ENCODE measurements at regions not wholly inside any gene's neighbourhood (a gene's known extent, or its start where the extent isn't known, plus 50 kb on each side); places are given as distances from the start of the nearest gene placed in this dataset.

DNA sequence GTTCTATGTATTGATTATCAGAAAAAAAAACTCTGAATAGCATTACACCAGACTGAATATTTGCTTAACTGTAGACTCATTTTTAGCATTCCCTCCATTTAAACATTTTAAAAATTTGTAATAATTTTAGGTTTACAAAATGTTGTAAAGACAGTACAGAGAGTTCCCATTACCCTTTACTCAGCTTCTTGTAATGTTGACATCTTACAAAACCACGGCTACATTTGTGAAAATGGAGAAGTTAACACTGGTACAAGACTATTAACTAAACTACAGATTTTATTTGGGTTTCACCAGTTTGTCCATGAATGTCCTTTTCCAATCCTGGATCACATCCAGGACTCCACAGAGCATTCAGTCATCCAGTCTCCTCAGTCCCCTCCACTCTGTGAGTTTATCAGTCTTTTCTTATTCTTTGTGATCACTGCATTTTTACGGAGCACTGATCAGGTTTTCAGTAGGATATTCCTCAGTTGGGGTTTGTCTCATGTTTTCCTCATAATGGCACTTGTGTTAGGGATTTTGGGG is 130.0 kb upstream of the EEPD1 start:
- DNase-seq (ENCODE audit: low read depth), result no peak
- H3K4me3 ChIP-seq (ENCODE audit: low read depth, low read length), result no peak overlapping the region
- TF ChIP-seq, protein P1, sequence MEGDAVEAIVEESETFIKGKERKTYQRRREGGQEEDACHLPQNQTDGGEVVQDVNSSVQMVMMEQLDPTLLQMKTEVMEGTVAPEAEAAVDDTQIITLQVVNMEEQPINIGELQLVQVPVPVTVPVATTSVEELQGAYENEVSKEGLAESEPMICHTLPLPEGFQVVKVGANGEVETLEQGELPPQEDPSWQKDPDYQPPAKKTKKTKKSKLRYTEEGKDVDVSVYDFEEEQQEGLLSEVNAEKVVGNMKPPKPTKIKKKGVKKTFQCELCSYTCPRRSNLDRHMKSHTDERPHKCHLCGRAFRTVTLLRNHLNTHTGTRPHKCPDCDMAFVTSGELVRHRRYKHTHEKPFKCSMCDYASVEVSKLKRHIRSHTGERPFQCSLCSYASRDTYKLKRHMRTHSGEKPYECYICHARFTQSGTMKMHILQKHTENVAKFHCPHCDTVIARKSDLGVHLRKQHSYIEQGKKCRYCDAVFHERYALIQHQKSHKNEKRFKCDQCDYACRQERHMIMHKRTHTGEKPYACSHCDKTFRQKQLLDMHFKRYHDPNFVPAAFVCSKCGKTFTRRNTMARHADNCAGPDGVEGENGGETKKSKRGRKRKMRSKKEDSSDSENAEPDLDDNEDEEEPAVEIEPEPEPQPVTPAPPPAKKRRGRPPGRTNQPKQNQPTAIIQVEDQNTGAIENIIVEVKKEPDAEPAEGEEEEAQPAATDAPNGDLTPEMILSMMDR (IDR thresholded peaks at IDR 0.05; ENCODE audit: insufficient read depth, low read length, severe bottlenecking), result no peak
- FAIRE-seq, result no peak
- H3K36me3 ChIP-seq (ENCODE audit: control insufficient read depth, insufficient read depth, low read length), result no peaks in the 10 kb centered on the region
- H3K27me3 ChIP-seq (ENCODE audit: control insufficient read depth, insufficient read depth, low read length), result no peaks in the 10 kb centered on the region

DNA sequence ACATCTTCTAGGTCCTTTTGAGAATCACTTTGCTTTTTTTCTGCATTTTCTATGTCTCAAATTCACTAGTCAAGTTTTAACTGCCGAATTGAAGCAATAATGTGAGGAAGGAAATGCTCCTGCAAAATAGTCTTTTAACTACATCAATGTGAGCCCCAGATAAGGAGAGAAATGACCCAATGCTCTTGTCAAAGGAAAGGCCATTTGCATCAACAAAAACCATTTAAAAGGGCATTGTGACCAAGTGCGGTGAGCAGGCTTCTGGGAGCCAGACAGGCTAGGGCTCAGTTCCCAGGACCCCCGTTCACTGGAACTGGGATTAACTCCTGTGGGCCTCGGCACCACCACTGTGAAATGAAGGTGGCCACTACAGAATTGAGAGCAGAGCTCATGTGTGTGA is 127.9 kb upstream of the EEPD1 start:
- FAIRE-seq (no peak), DNase-seq (ENCODE audit: low read depth) (no peak)
- no peaks in the 10 kb centered on the region for H3K36me3 ChIP-seq (ENCODE audit: control insufficient read depth, insufficient read depth, low read length)

GRCh38 chr7:36029311-36029710 is 123.7 kb upstream of the EEPD1 start:
- Histone ChIP-seq H3K27me3 (ENCODE audit: control insufficient read depth, insufficient read depth, low read length) (peaks cover 4% of the 10 kb centered on the region), H3K36me3 (ENCODE audit: control insufficient read depth, insufficient read depth, low read length) (no peaks in the 10 kb centered on the region), H3K4me3 (ENCODE audit: low read depth, low read length) (no peak overlapping the region)
- TF ChIP-seq, protein P1 (IDR thresholded peaks at IDR 0.05; ENCODE audit: insufficient read depth, low read length, severe bottlenecking), result no peak
- FAIRE-seq (no peak), DNase-seq (ENCODE audit: low read depth) (no peak)

More for the DNA sequence above, 127.9 kb upstream of the EEPD1 start:
- Histone ChIP-seq H3K27me3 (ENCODE audit: control insufficient read depth, insufficient read depth, low read length) (peaks cover 2% of the 10 kb centered on the region), H3K4me3 (ENCODE audit: low read depth, low read length) (no peak overlapping the region)
- TF ChIP-seq, protein P1 (IDR thresholded peaks at IDR 0.05; ENCODE audit: insufficient read depth, low read length, severe bottlenecking), result no peak

DNA sequence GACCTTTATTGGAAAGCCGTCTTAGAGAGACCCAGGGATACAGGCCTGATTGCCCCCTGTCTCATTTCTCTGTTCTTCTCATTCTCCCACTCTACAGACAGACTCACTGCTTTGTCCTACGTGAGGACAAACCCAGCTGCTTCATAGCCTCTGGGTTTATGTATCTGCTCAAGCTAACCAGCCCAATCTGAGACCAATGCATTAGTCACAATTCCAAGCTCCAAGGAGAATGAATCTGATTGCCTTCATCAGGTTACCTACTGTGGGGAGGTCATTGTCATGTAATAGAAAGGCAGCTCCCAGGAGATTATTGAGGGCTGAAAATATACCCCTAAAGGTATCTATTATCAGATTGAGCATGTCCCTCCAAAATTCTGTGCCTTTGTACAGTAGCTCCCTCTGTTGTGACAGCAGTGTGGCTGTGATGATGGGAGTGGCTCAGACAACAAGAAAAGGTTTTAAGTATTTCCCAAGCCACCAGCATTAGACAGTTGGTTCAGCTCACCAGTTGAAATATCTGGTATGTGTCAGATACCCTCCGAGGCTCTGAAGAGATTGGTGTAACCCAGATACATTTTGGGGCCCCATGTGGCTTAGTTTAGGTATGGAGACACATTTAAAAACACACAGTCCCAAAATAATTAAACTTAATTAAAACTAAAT is 123.1 kb upstream of the EEPD1 start:
- Histone ChIP-seq H3K27me3 (ENCODE audit: control insufficient read depth, insufficient read depth, low read length) (peaks cover 4% of the 10 kb centered on the region), H3K36me3 (ENCODE audit: control insufficient read depth, insufficient read depth, low read length) (no peaks in the 10 kb centered on the region), H3K4me3 (ENCODE audit: low read depth, low read length) (no peak overlapping the region)
- DNase-seq (ENCODE audit: low read depth) (no peak), FAIRE-seq (peak; percentile 47)
- TF ChIP-seq, protein P1 (IDR thresholded peaks at IDR 0.05; ENCODE audit: insufficient read depth, low read length, severe bottlenecking), result no peak

DNA sequence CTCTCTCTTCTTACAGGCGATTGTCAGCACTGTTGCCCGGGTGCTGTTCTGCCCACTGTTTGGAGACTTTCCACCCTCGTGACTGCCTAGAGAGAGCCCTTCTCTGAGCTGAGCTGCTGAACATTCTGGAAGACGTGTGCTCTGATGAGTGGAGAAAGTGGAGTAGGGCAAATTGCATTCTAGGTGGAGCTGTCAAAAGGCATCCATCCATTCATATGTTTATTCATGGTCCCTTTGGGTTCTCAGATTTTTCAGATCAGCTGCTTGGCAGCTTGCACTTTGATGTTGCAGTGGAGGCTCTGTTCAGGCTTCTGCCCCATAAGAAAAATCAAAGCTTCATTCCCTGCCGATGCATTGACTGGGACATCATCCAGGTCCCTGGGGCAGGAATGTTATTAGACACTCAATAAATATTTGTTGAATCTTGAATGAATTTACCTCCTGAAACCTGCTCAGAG is 120.7 kb upstream of the EEPD1 start:
- Histone ChIP-seq H3K4me3 (ENCODE audit: low read depth, low read length) (no peak overlapping the region), H3K27me3 (ENCODE audit: control insufficient read depth, insufficient read depth, low read length) (peaks cover 4% of the 10 kb centered on the region), H3K36me3 (ENCODE audit: control insufficient read depth, insufficient read depth, low read length) (no peaks in the 10 kb centered on the region)
- DNase-seq (ENCODE audit: low read depth) (peak; percentile 20), FAIRE-seq (no peak)
- TF ChIP-seq, protein P1 (IDR thresholded peaks at IDR 0.05; ENCODE audit: insufficient read depth, low read length, severe bottlenecking), result no peak

Measured in bronchial epithelial cell (primary cell).